ENCODE measurements at regions not wholly inside any gene's neighbourhood (a gene's known extent, or its start where the extent isn't known, plus 50 kb on each side); places are given as distances from the start of the nearest gene placed in this dataset.

GRCh38 chr9:101931756-101932155 lies 193.3 kb upstream of the GRIN3A start:
- H3K4me1 ChIP-seq (ENCODE audit: control insufficient read depth in 4 of 4, insufficient read depth in 4 of 4, low read length in 3 of 4) = no peaks in the 10 kb centered on the region
- H3K27ac ChIP-seq (ENCODE audit: low read depth in 1 of 2, low read length in 2 of 2) = no peak overlapping the region
- 77% methylated on average over 2 of the region's 2 CpGs for WGBS
- TF ChIP-seq EGR1 (IDR thresholded peaks at IDR 0.05; ENCODE audit: low read depth in 2 of 2) (no peak), GABPA (IDR thresholded peaks at IDR 0.05 in 1 of 2, conservative IDR thresholded peaks at IDR 0.05 in 1 of 2) (no peak), ZBTB33 (IDR thresholded peaks at IDR 0.05) (no peak), CTCF (IDR thresholded peaks at IDR 0.05; ENCODE audit: low read depth, low read length, missing input control) (no peak), SP1 (IDR thresholded peaks at IDR 0.05) (no peak), HNF4A (conservative IDR thresholded peaks at IDR 0.05) (no peak), RAD21 (IDR thresholded peaks at IDR 0.05) (no peak), YY1 (IDR thresholded peaks at IDR 0.05) (no peak), JUND (IDR thresholded peaks at IDR 0.05) (no peak), HNF4G (IDR thresholded peaks at IDR 0.05) (no peak), NR2F2 (IDR thresholded peaks at IDR 0.05) (no peak), RXRA (IDR thresholded peaks at IDR 0.05) (no peak), FOXA1 (IDR thresholded peaks at IDR 0.05) (no peak), FOXA2 (IDR thresholded peaks at IDR 0.05) (no peak), TAF1 (conservative IDR thresholded peaks at IDR 0.05) (no peak), MAX (IDR thresholded peaks at IDR 0.05) (no peak)
- TF ChIP-seq, protein P1, sequence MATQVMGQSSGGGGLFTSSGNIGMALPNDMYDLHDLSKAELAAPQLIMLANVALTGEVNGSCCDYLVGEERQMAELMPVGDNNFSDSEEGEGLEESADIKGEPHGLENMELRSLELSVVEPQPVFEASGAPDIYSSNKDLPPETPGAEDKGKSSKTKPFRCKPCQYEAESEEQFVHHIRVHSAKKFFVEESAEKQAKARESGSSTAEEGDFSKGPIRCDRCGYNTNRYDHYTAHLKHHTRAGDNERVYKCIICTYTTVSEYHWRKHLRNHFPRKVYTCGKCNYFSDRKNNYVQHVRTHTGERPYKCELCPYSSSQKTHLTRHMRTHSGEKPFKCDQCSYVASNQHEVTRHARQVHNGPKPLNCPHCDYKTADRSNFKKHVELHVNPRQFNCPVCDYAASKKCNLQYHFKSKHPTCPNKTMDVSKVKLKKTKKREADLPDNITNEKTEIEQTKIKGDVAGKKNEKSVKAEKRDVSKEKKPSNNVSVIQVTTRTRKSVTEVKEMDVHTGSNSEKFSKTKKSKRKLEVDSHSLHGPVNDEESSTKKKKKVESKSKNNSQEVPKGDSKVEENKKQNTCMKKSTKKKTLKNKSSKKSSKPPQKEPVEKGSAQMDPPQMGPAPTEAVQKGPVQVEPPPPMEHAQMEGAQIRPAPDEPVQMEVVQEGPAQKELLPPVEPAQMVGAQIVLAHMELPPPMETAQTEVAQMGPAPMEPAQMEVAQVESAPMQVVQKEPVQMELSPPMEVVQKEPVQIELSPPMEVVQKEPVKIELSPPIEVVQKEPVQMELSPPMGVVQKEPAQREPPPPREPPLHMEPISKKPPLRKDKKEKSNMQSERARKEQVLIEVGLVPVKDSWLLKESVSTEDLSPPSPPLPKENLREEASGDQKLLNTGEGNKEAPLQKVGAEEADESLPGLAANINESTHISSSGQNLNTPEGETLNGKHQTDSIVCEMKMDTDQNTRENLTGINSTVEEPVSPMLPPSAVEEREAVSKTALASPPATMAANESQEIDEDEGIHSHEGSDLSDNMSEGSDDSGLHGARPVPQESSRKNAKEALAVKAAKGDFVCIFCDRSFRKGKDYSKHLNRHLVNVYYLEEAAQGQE (IDR thresholded peaks at IDR 0.05) = no peak
- TF ChIP-seq, protein P2, sequence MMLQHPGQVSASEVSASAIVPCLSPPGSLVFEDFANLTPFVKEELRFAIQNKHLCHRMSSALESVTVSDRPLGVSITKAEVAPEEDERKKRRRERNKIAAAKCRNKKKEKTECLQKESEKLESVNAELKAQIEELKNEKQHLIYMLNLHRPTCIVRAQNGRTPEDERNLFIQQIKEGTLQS (IDR thresholded peaks at IDR 0.05) = no peak
- H3K9me3 ChIP-seq (ENCODE audit: control insufficient read depth in 4 of 4, low read length in 3 of 4) = no peaks in the 10 kb centered on the region
- no peaks in the 10 kb centered on the region for H3K27me3 ChIP-seq (ENCODE audit: control insufficient read depth in 4 of 4, insufficient read depth in 4 of 4, low read length in 3 of 4)
- H3K9ac ChIP-seq (ENCODE audit: low read depth in 1 of 2, low read length in 2 of 2) = no peak overlapping the region
- no peak for DNase-seq (ENCODE audit: low spot score)
- H3K4me3 ChIP-seq (ENCODE audit: low read depth in 1 of 3, low read length in 3 of 3) = no peak overlapping the region
- no peaks in the 10 kb centered on the region for H3K36me3 ChIP-seq (ENCODE audit: control insufficient read depth in 4 of 4, insufficient read depth in 3 of 4, low read depth in 1 of 4, low read length in 3 of 4)

All from liver (tissue), 8 donors.